ENCODE measurements at regions not wholly inside any gene's neighbourhood (a gene's known extent, or its start where the extent isn't known, plus 50 kb on each side); places are given as distances from the start of the nearest gene placed in this dataset.

GRCh38 chr2:100627330-100628300 is 64.8 kb downstream of the PDCL3 start:
- DNase-seq (ENCODE audit: low spot score) = no peak
- TF ChIP-seq CTCF (IDR thresholded peaks at IDR 0.05) = no peak
- no peak for ATAC-seq (ENCODE audit: low FRiP score)

DNA sequence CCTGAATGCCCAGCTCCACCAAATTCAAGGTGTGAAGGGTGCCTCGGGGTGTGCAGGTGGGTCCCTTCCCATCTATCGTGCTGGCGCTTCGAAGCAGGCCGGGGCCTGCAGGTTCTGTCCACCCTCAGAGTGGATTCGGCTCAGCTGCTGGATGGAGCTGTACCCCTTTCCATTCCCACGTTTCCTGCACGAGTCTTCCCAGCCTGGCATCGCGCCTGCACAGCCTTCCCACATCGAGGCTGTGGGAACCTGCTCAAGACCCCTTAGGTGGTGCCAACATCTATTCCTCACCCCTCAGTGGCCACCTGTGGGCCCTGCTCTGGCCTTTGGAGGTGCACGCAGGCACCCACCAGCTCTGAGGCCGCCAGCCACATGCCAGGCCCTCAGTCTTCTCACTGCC is 65.7 kb downstream of the PDCL3 start:
- ATAC-seq (ENCODE audit: low FRiP score) (no peak), DNase-seq (ENCODE audit: low spot score) (no peak)
- no peak for TF ChIP-seq CTCF (IDR thresholded peaks at IDR 0.05)

DNA sequence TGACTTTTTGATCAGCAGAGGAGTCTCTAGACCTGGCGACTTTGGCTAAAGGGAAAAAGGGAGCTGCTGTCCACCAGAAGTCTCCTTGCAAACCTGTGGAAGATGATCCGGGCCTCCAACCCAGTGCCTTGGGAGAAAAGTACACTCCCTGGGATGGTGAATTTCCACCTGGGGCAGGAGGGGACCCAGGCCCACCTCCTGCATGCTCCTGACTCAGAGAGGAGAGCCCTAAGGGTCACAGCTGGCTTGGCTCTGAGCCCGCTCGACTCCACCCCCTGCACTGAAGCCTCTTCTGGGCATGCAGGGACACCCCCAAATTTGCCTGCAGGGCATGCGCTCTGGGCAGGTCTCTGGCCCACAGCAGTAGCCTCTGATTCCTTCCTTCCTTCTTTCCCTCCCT is 66.5 kb downstream of the PDCL3 start:
- TF ChIP-seq CTCF (IDR thresholded peaks at IDR 0.05) = no peak
- ATAC-seq (ENCODE audit: low FRiP score) (no peak), DNase-seq (ENCODE audit: low spot score) (no peak)

- TF ChIP-seq CTCF (IDR thresholded peaks at IDR 0.05) = no peak
- DNase-seq (ENCODE audit: low spot score) (no peak), ATAC-seq (ENCODE audit: low FRiP score) (no peak)
These were observed 67.7 kb downstream of the PDCL3 start for GRCh38 chr2:100630473-100630977.

GRCh38 chr2:100632037-100632436 is 69.2 kb downstream of the PDCL3 start:
- no peak for TF ChIP-seq CTCF (IDR thresholded peaks at IDR 0.05)
- DNase-seq (ENCODE audit: low spot score) = no peak
- no peak for ATAC-seq (ENCODE audit: low FRiP score)

- ATAC-seq (ENCODE audit: low FRiP score) (no peak), DNase-seq (ENCODE audit: low spot score) (no peak)
- TF ChIP-seq CTCF (IDR thresholded peaks at IDR 0.05) = no peak
These were observed 70.0 kb downstream of the PDCL3 start for GRCh38 chr2:100632759-100633158.
